ENCODE measurements at regions not wholly inside any gene's neighbourhood (a gene's known extent, or its start where the extent isn't known, plus 50 kb on each side); places are given as distances from the start of the nearest gene placed in this dataset.
A peak's percentile ranks its signal among the peaks of the same experiment; 100 is the strongest.
"Not testable (repeated sequence)": the region's sequence is repeated elsewhere in the genome, so short reads cannot be mapped to it uniquely, and the experiment has no call there.

DNA sequence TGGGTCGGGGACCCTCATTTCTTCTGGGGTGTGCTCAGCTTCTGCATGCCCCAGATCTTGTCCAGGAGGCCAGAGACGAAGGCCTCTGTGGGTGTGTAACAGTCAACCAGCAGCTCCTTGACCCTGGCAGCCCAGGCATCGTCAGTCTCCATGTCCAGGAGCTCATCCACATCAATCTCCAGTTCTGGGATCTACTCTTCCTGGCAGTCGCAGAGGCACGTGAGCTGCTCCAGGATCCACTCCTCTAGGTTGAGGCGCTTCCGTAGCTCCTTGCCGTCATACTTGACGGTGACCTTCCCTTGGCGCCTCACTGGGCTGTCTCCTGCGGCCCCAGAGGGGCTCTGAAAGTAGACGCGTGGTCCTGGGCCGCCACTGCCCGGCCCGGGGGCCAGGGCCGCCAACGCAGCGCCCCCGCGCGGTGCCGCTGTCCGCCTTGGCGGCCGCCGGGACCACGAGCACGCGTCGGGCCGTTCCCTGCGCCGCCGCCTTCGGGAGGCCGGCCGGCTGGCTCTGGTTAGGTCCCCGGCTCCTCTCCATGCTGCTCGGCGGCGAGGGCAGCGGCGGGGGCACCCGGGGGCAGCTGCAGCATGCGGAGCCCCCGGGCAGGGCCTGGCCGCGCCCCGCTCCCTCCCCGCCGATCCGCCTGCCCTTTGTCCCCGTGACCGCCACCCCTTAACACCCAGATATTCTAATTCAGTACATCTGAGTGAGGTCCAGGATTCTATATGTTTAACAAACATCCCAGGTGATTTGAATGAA, 170.5 kb downstream of the SEPTIN7 start:
- peak; percentile 22 to 27 for DNase-seq (ENCODE audit: low read depth in 2 of 2)

DNA sequence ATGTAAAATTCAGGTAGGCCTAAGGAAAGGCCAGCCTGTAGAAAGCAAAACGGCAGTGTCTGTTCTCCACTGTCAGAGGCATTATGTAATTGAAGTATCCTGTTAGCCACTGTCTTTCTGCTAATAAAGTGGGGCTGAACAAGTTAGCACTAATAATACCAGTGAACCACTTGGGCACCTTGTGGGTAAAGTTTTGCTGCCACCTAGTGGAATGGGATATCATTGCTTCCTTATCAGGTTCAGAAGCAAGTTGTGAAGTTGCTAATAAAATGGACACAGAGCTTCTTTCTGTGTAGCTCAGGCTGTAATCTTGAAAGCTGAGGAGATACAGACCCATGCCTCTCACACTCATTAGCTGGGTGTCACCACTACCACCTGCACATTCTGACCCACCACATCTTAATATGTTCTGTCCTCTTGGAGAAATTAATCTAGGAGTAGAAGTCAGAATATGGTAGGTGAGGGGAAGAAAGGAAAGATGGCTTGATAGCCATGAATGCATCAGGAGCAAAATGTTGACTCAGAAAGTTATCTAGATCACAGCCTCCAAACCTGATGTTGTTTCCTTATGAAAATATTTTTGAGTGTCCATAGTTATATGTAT, 175.1 kb downstream of the SEPTIN7 start:
- DNase-seq (ENCODE audit: low read depth in 2 of 2): peak; percentile 82 to 87

DNA sequence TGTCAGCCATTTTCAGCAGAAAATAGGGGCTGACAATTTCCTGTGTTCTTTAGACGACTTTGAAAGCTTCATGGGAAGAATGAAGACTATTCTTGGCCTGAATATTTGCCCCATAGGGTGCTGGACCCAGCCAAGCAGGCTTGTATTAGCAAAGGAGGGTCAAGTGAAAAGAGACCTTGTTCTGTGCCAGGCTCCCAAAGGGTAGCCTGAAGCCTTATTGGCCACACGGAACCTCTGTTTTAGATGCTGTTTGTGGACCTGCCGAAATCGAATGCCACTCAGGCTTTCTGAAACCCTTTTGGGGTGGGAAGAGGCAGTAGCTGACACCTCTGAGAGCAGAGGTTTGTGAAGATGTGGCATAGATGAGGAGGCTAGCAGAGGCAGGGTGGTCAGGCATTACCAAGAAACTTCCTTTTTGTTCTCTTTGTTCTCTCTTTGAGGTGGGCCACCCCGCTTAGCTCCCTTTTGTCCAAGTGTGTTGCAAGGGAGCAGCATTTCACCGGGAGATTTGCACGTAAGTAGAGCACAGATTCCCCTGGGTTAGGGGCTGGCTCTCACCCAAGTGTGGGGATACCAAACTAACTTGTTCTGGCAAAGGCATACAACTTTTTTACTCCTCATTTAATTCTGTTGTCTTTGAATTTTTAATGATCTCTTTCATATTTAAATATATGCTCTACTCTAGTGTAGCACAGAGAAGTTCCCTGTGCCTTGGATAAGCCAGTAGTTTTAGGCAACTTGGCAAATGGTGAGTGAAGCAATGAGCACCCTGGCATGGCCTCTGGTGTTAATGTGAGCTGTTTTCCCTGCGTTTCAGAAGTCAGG, 174.0 kb upstream of the EEPD1 start:
- not testable (repeated sequence) for DNase-seq (ENCODE audit: low read depth in 2 of 2)

DNA sequence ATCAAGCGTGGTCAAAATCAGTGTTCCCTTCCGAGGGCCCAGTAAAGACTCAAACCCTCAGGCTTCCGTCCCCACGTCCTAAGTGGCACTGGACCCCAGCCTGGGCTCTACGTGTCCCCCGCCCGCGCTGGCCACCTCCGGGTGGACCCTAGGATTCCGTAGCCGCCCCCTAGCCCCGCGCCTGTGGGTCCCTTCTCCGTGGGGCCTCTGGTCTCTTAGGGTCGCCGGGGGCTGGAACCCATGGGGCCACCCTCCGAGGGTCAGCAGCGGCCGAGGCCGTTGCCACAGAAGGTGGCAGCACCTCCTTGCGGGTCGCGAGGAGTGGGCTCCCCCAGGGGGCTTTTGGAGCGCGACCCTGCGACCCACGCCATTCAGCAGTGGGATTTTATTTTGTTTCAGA, 170.5 kb upstream of the EEPD1 start:
- DNase-seq (ENCODE audit: low read depth in 2 of 2): no peak

DNA sequence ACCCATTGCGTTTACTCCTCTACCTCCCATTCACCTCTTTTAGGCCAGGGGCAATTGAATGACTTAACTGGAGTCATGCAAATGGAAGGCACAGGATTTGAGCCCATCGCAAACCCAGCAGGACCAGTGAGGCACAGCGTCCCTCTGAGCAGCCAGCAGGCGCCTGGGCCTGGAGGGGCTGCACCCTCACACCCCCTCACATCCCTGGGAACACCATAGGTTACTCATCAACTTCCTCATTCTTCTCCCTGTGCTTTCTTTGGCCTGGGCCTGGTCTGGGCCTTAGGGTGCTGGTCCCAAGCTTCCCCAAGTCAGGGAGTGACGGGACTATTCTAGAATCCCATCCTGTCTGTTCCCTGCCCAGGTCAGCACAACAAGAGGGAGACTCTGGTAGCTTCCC, 169.4 kb upstream of the EEPD1 start:
- DNase-seq (ENCODE audit: low read depth in 2 of 2): no peak

DNA sequence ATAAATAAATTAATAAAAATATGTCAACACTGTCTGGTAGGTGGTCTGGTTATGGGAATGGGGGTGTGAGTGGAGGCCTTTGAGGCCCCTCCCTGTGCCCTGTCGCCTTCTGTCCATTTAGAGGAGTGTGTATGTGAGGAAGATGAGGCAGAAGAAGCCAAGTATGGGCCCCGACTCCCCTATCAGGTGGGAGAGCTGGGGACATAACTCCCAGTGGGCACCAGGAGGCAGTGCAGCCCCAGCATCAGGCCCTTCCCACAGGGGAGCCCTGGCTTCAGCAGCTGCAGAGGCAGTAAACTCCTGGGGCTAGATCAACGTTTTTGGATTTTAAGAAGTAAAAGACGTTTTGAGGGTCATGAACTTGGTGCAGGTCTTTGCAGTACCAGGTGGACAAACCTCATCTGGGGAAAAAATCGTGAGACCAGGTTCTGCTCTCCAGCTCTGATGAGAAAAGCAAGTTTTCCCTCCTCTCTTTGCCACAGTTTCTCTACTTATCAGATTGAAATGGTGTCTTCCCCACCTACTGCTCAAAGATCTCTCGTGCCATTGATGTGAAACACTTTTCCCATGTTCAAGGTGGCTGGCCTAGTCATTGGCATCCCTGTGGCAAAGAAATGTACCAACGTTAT, 167.8 kb upstream of the EEPD1 start:
- DNase-seq (ENCODE audit: low read depth in 2 of 2): peak; percentile 79 to 85

DNA sequence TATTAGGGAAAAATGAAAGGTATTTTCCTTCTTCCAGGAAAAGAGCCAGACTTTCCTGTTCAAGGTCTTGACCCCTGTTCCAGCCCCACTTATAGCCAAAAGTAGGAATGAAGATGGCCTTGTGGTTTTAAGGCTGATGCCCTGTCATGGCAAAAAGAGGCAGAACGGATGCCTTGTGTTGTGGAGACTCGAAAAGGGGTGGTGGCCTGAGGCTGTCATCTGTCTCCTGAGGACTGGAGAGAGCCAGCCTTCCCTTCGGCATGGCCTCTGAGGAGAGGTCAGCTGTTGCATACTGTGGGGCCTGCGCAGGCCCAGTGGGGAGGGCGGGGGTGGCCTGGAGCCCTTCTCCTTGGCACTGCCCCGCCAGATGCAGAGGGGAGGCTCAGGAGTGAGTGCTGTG, 166.0 kb upstream of the EEPD1 start:
- no peak for DNase-seq (ENCODE audit: low read depth in 2 of 2)

DNA sequence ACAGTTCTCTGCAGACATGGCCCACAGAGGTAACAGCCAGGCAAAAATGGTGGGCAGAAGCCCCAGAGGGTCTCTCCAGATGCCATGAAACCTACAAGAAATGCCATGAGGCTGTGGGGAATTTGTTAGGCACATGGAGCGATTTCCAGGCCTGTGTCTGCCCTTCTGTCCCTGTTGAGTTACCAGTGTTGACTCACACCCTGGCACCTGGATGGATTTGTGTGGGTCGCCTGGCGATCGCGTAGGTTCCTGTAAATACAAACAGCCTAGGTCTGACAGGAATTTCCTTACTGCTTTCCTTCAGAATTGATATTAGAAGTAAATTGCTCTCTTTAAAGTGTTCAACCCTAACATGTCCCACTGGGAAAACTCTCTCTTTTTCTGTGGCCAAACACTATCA, 164.9 kb upstream of the EEPD1 start:
- peak in 1 of 2 donors; percentile 21 for DNase-seq (ENCODE audit: low read depth in 2 of 2)

DNA sequence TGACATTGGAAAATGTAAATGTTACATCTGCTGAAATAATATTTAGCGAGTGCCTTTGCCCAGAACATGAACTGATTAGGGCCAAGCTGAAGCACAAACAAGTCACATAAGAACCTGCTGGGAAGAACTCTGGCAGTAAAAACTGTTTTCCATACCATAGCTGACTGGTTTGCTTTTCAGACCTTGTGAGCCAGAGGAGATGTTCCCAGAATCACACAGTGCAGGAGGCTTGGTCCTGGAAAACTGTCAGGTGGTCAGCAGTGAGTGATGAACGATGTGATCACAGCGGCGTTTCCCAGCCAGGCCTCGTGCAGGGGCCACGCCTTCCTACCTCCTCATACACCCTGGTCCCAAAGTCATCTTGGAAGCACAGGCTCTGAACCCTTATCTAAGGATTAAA, 164.2 kb upstream of the EEPD1 start:
- DNase-seq (ENCODE audit: low read depth in 2 of 2): peak in 1 of 2 donors; percentile 37

DNA sequence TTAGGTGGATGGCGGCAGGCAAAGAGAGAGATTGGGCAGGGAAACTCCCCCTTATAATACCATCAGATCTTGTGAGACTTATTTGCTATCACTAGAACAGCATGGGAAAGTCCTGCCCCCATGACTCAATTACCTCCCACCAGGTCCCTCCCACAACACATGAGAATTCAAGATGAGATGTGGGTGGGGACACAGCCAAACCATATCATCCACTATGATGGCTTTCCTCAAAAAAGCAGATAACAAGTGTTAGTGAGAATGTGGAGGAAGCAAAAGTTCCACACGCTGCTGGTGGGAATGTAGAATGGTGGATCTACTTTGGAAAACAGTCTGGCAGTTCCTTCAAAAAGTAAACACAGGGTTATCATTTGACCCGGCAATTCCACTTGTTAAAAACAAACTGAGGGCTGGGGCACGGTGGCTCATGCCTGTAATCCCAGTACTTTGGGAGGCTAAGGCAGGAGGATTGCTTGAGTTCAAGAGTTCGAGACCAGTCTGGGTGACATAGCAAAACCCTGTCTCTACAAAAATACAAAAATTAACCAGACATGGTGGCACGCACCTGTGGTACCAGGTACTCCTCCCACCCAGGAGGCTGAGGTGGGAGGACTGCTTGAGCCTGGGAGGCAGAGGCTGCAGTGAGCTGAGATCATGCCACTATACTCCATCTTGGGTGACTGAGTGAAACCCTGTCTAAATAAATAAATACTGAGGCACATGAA, 161.4 kb upstream of the EEPD1 start:
- DNase-seq (ENCODE audit: low read depth in 2 of 2): peak in 1 of 2 donors; percentile 27

DNA sequence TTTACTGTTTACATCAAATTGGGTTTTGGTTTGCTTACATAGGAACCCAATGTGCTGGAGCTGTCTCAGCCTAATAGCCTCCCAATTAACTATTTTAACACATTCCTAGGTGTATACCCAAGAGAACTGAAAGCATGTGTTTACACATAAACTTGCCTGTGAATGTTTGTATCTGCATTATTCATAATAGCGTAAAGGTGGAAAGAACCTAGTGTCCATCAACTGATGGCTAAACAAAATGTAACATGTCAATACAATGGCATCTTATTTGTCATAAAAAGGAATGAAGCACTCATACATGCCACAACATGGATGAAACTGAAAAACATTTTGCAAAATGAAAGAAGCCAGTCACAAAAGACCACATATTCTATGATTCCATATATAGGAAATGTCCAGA, 160.6 kb upstream of the EEPD1 start:
- DNase-seq (ENCODE audit: low read depth in 2 of 2): no peak

DNA sequence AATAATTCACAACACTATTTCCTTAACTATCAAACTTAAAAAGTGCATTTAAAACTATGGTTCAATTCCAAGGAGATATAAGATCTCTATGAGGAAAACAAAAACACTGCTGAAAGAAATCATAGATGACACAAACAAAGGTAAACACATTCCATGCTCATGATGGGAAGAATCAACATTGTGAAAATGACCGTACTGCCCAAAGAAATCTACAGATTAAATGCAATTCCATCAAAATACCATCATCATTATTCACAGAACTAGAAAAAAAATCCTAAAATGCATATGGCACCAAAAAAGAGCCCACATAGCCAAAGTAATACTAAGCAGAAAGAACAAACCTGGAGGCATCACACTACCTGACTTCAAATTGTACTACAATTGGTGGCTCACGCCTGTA, 159.9 kb upstream of the EEPD1 start:
- no peak for DNase-seq (ENCODE audit: low read depth in 2 of 2)

DNA sequence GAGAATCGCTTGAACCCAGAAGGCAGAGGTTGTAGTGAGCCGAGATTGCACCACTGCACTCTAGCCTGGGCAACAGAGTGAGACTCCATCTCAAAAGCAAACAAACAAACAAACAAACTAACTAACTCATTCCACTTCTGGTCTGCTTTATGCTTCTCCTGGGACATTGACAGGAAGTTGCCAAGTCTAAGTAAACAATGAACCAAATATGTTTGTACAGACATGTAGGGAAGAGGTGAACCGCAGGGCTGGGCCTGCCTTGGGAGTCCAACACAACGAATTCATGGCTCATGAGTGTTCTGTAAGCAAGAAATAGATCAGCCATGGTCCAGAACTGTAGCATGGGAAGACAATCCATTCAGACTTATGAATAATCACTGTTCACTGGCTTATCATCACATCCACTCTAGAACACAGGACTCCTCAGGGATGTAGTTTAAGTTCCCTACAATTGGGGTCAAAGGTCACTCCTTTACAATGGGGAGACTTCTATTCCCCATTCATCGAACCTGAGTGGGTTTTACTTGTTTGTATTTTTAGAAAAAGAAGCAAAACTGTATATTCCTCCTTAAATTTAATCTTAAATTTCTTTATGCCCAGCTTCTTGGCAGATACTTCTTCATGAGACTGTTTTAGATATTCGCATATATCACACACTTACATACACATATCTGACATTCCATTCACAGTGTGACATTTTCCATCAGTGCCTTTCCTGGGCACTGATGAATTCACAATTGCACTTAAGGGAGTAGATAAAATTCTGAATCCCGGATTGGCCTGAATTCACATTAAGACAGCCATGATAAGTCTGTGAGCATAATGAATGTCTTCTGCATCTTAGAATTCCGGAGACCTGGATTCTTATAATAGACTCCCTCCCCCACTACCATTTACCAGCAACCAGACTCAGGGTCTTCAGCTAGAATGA, 159.1 kb upstream of the EEPD1 start:
- DNase-seq (ENCODE audit: low read depth in 2 of 2): peak; percentile 11 to 33

DNA sequence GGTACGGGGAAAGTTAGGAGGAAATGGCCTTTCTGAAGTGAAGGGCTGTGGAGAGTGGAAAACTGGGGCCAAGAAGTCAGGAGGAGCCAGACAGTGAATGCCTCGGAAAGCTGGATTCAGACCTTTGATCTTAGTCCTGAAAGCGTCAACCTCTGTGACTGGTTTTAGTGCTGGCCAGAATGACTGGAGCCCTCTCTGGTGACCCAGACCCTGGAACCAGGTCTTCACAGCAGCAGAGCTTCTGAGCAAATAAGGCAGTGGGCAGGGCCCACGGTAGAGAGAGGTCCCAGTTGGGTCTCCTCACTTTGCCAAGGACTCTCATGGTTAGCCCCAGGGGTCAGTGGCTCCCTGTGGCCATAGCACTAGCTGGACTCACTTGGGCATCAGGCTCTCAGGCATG, 157.7 kb upstream of the EEPD1 start:
- no peak for DNase-seq (ENCODE audit: low read depth in 2 of 2)

DNA sequence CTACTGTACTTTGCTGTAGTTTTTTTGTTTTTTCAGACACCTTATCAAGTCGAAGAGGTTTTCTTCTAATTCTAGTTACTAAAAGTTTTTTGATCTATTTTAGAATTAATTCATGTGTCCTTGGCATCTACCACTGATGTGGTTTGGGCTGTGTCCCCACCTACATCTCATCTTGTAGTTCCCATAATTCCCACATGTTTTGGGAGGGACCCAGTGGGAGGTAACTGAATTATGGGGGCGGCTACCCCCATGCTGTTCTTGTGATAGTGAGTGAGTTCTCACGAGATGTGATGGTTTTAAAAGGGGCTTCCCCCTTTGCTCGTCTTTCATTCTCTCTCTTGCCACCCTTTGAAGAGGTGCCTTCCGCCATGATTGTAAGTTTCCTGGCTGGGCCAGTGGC, 154.6 kb upstream of the EEPD1 start:
- no peak for DNase-seq (ENCODE audit: low read depth in 2 of 2)

DNA sequence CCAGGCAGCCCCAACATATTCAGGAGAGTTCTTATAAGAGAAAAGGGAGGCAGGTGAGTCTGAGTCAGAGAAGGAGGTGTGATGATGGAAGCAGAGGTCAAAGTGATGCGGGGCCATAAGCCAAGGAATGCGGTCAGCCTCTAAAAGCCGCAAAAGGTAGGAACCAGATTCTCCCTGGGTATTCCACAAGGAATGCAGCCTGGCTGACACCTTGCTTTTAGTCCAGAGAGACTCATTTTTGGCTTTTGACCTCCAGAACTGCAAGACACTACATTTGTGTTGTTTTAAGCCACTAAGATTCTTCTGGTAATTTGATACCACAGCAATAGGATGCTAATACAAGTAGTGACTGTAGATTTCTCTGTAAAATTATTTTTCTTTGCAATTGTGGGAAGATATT, 151.5 kb upstream of the EEPD1 start:
- DNase-seq (ENCODE audit: low read depth in 2 of 2): no peak

DNA sequence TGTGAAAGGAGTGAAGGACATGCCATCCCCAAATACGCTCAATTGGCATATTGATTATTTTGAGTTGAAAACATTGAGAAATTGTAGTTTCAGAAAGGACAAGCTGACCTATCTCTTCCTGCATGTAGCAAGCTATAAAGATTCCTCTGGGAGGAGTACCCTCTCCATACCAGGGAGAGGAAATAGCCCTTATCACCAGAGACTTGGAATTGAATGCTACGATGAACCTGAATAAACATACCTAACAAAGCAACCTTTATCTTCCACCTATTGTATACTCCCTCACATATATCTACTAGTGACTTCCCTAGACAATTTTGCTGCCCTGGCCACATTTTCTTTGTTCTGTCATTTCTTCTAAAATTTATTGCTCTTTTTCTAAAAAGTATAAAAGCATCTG, 150.2 kb upstream of the EEPD1 start:
- DNase-seq (ENCODE audit: low read depth in 2 of 2): no peak

DNA sequence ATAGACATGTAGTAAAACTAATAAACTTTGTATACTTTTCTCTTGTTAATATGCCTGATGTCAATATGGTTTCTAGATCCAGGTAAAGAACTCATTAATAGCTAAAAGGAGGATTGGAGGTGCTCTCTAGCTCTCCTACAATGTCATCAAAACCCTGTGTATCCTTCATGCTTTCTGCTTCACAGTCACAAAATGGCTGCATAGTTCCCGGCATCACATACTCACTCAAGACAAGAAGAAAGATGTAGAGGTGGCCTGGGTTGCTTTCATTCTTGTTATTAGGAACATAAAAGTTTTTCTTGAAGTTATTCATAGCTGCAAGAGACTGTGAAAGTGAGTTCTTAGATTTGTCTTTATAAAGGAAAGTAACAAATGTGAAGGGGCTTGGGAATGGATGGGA, 149.7 kb upstream of the EEPD1 start:
- no peak for DNase-seq (ENCODE audit: low read depth in 2 of 2)

DNA sequence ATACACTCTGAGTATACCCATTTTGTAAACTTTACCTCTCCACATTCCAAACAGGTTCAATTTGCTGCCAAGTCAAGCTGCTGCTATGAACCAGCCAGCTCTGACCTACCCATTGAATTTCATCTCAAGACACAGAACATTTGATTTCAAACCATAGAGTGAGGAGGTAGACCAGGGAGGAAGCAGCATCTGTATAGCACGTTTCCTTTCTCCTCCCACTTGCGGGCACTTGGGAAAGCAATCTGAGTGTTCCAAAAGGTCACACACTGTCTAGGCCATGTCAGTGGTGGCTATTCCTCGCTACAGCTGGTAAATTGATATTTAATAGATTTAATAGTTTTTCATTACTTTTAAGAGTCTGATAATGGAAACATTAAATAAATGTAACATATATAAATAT, 147.8 kb upstream of the EEPD1 start:
- DNase-seq (ENCODE audit: low read depth in 2 of 2): no peak

DNA sequence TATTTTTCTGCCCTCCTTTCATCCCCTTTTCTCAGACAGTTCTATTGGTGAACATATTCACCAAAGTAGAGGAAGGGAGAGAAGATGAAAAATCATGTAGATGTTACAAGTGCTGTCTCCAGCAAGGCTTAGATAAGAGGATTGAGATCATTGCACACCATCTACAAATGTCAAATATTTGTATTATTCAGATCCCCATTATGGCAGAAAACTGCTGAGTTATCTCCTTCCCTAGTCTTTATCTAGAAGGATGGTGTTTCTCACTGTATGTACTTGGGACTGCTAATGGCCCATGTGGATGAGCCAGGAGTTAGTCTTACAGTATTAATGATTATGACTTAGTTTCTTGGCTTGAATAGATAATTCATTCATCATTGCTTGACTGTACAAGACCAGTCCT, 147.2 kb upstream of the EEPD1 start:
- no peak for DNase-seq (ENCODE audit: low read depth in 2 of 2)

Data from lung microvascular endothelial cell (primary cell).